GM19372 (cell line): ENCODE measurements at regions not wholly inside any gene's neighbourhood (a gene's known extent, or its start where the extent isn't known, plus 50 kb on each side); places are given as distances from the start of the nearest gene placed in this dataset.

Experiments
- ATAC-seq: cut with Tn5 transposase; IDR thresholded peaks from one replicate; pipeline ENCODE4 v1.9.1; 2021; ENCODE audit warnings: mild to moderate bottlenecking, low read depth, moderate library complexity; ENCODE audit not compliant: unreplicated experiment

GRCh38 chr5:2143646-2144353 is 261.1 kb upstream of the IRX4 start:
- ATAC-seq, result no peak

- ATAC-seq, result no peak
Measured at GRCh38 chr5:2143088-2143487, 260.4 kb upstream of the IRX4 start.

- ATAC-seq, result no peak
Measured at GRCh38 chr5:2142456-2142954, 259.8 kb upstream of the IRX4 start.

GRCh38 chr5:2141254-2142000 is 258.7 kb upstream of the IRX4 start:
- ATAC-seq, result no peak

GRCh38 chr5:2140501-2141175 is 257.9 kb upstream of the IRX4 start:
- no peak for ATAC-seq

GRCh38 chr5:2139478-2139877 is 256.8 kb upstream of the IRX4 start:
- no peak for ATAC-seq

- ATAC-seq, result no peak
Measured at GRCh38 chr5:2138896-2139295, 256.2 kb upstream of the IRX4 start.

GRCh38 chr5:2137444-2138050 is 254.8 kb upstream of the IRX4 start:
- ATAC-seq, result no peak

GRCh38 chr5:2136728-2137333 is 254.1 kb upstream of the IRX4 start:
- ATAC-seq, result no peak

- no peak for ATAC-seq
Measured at GRCh38 chr5:2135833-2136232, 253.1 kb upstream of the IRX4 start.

- no peak for ATAC-seq
Measured at GRCh38 chr5:2135354-2135753, 252.6 kb upstream of the IRX4 start.

- no peak for ATAC-seq
Measured at GRCh38 chr5:2134543-2135292, 252.0 kb upstream of the IRX4 start.

GRCh38 chr5:2133936-2134335 is 251.2 kb upstream of the IRX4 start:
- ATAC-seq, result no peak

GRCh38 chr5:2133080-2133479 is 250.4 kb upstream of the IRX4 start:
- no peak for ATAC-seq

GRCh38 chr5:2132497-2132847 is 249.7 kb upstream of the IRX4 start:
- no peak for ATAC-seq

GRCh38 chr5:2131826-2132496 is 249.2 kb upstream of the IRX4 start:
- ATAC-seq, result no peak

- no peak for ATAC-seq
Measured at GRCh38 chr5:2131196-2131595, 248.5 kb upstream of the IRX4 start.

GRCh38 chr5:2130361-2130760 is 247.6 kb upstream of the IRX4 start:
- ATAC-seq, result no peak

GRCh38 chr5:2129568-2130272 is 247.0 kb upstream of the IRX4 start:
- no peak for ATAC-seq
